H1 (cell line): ENCODE measurements at regions not wholly inside any gene's neighbourhood (a gene's known extent, or its start where the extent isn't known, plus 50 kb on each side); places are given as distances from the start of the nearest gene placed in this dataset.

Experiments used
- CTCF ChIA-PET: fragments of 300-600 bp; sonication (Branson Sonifier 250); formaldehyde crosslinking; loops from one replicate; lab custom pipeline; 2021; ENCODE audit not compliant: partially characterized antibody; lab: Charles Lee
- POLR2A ChIA-PET: fragments of 300-600 bp; sonication (Branson Sonifier 250); formaldehyde crosslinking; loops from one replicate; lab custom pipeline; 2021; ENCODE audit warnings: inconsistent platforms; ENCODE audit not compliant: partially characterized antibody; lab: Charles Lee
- DNase-seq, 2 experiments: peaks; one replicate each; pipeline versions ENCODE4 v3.0.0 to v3.0.0-alpha.2; 2010 to 2022; ENCODE audit warnings: low spot score in 2 of 2, low read depth in 1 of 2, mixed read lengths in 1 of 2
- FAIRE-seq: peaks from 2 replicates; lab custom pipeline; 2011; peaks lifted over from hg19 to GRCh38; lab: Jason Lieb, UNC
- H2AFZ ChIP-seq: 2 replicates; pipeline ENCODE4 v1.8.1; 2012; ENCODE audit warnings: low read length, inconsistent platforms
- H2AK5ac ChIP-seq: 2 replicates; pipeline ENCODE4 v1.6.1; 2013; ENCODE audit warnings: low read depth, low read length
- H2BK120ac ChIP-seq: replicated peaks from 2 replicates; pipeline ENCODE3; 2013; ENCODE audit warnings: low read depth, low read length, inconsistent platforms
- H2BK12ac ChIP-seq: 2 replicates; pipeline ENCODE4 v1.6.1; 2013; ENCODE audit warnings: low read depth, low read length
- H2BK15ac ChIP-seq: 2 replicates; pipeline ENCODE4 v1.6.1; 2013; ENCODE audit warnings: low read length
- H2BK20ac ChIP-seq: 2 replicates; pipeline ENCODE4 v1.6.1; 2013; ENCODE audit warnings: low read length
- H2BK5ac ChIP-seq: 2 replicates; pipeline ENCODE4 v1.6.1; 2013; ENCODE audit warnings: low read depth, low read length
- H3K14ac ChIP-seq: 2 replicates; pipeline ENCODE4 v1.6.1; 2013; ENCODE audit warnings: inconsistent platforms; ENCODE audit not compliant: insufficient read length
- H3K18ac ChIP-seq: 2 replicates; pipeline ENCODE4 v1.6.1; 2013; ENCODE audit warnings: low read length; ENCODE audit errors: extremely low read depth
- H3K23ac ChIP-seq: 2 replicates; pipeline ENCODE4 v1.6.1; 2013; ENCODE audit warnings: inconsistent platforms; ENCODE audit not compliant: insufficient read length
- H3K23me2 ChIP-seq: 2 replicates; pipeline ENCODE4 v1.6.1; 2013; ENCODE audit warnings: low read depth, low read length
- H3K27ac ChIP-seq: 2 replicates; pipeline ENCODE4 v1.6.1; 2011; ENCODE audit warnings: low read depth, low read length, inconsistent platforms
- H3K27me3 ChIP-seq, 4 experiments: replicated peaks in 1 of 4; 1 replicate in 1 of 4; 2 replicates in 3 of 4; pipeline versions ENCODE4 v1.6.1 to v1.8.1; 2011 to 2013; ENCODE audit warnings: low read length in 3 of 4, mild to moderate bottlenecking in 3 of 4, inconsistent platforms in 2 of 4, mixed read lengths in 2 of 4, moderate library complexity in 1 of 4; ENCODE audit not compliant: control insufficient read depth in 3 of 4, insufficient read depth in 3 of 4; ENCODE audit errors: extremely low read depth in 1 of 4
- H3K36me3 ChIP-seq, 4 experiments: 2 replicates each; pipeline versions ENCODE4 v1.6.1 to v1.8.1; 2011 to 2013; ENCODE audit warnings: mild to moderate bottlenecking in 4 of 4, low read length in 3 of 4, moderate library complexity in 2 of 4, control low read depth in 1 of 4, inconsistent platforms in 1 of 4; ENCODE audit not compliant: insufficient read depth in 4 of 4, control insufficient read depth in 2 of 4
- H3K4ac ChIP-seq: replicated peaks from 2 replicates; pipeline ENCODE3; 2013; ENCODE audit warnings: low read length, low read depth, mixed read lengths, inconsistent platforms; ENCODE audit not compliant: insufficient read length
- H3K4me1 ChIP-seq, 4 experiments: replicated peaks in 1 of 4; 1 replicate in 1 of 4; 2 replicates in 3 of 4; pipeline versions ENCODE4 v1.6.1 to v1.8.1; 2011 to 2013; ENCODE audit warnings: low read length in 3 of 4, inconsistent platforms in 2 of 4, mixed read lengths in 1 of 4; ENCODE audit not compliant: insufficient read depth in 4 of 4, control insufficient read depth in 3 of 4
- H3K4me2 ChIP-seq, 2 experiments: 2 replicates each; pipeline versions ENCODE4 v1.6.1 to v1.8.1; 2011 to 2013; ENCODE audit warnings: low read depth in 2 of 2, low read length in 2 of 2, control low read depth in 1 of 2, inconsistent platforms in 1 of 2, mild to moderate bottlenecking in 1 of 2; ENCODE audit not compliant: insufficient read depth in 1 of 2
- H3K4me3 ChIP-seq, 4 experiments: fragments of 200-600, 300-600 bp in 1 of 4; sonication (generic), shearing (Covaris generic), sonication (Bioruptor Twin) in 1 of 4; 2 replicates each; pipeline versions ENCODE4 v1.5.1 to v1.8.1; 2011 to 2016; ENCODE audit warnings: low read length in 4 of 4, low read depth in 3 of 4, control low read depth in 2 of 4, inconsistent platforms in 2 of 4, mild to moderate bottlenecking in 2 of 4, mixed read lengths in 1 of 4, moderate library complexity in 1 of 4; ENCODE audit not compliant: insufficient read depth in 2 of 4; ENCODE audit errors: extremely low read depth in 1 of 4
- H3K56ac ChIP-seq: replicated peaks from 2 replicates; pipeline ENCODE3; 2013; ENCODE audit warnings: low read depth, mild to moderate bottlenecking, mixed read lengths, low read length, inconsistent platforms; ENCODE audit not compliant: insufficient read length
- H3K79me1 ChIP-seq: 2 replicates; pipeline ENCODE4 v1.6.1; 2013; ENCODE audit warnings: low read depth, low read length, control low read depth
- H3K79me2 ChIP-seq, 2 experiments: 2 replicates each; pipeline versions ENCODE4 v1.6.1 to v1.8.1; 2012 to 2013; ENCODE audit warnings: low read length in 2 of 2, mild to moderate bottlenecking in 2 of 2, inconsistent platforms in 1 of 2; ENCODE audit not compliant: insufficient read depth in 2 of 2, control insufficient read depth in 1 of 2
- H3K9ac ChIP-seq, 4 experiments: replicated peaks in 1 of 4; 1 replicate in 1 of 4; 2 replicates in 3 of 4; pipeline versions ENCODE4 v1.6.1 to v1.8.1; 2011 to 2013; ENCODE audit warnings: low read depth in 3 of 4, low read length in 3 of 4, control low read depth in 2 of 4, mild to moderate bottlenecking in 2 of 4, moderate library complexity in 2 of 4, inconsistent platforms in 1 of 4; ENCODE audit errors: extremely low read depth in 1 of 4
- H3K9me3 ChIP-seq, 2 experiments: 2 replicates each; pipeline versions ENCODE4 v1.6.1 to v1.8.1; 2012 to 2013; ENCODE audit warnings: mild to moderate bottlenecking in 2 of 2, moderate library complexity in 2 of 2, control low read depth in 1 of 2, inconsistent platforms in 1 of 2, low read depth in 1 of 2, low read length in 1 of 2, mixed read lengths in 1 of 2; ENCODE audit not compliant: insufficient read depth in 2 of 2
- H4K20me1 ChIP-seq, 2 experiments: replicated peaks in 1 of 2; 2 replicates each; pipeline versions ENCODE3 to v1.8.1; 2011 to 2013; ENCODE audit warnings: inconsistent platforms in 2 of 2, low read length in 2 of 2, mild to moderate bottlenecking in 1 of 2; ENCODE audit not compliant: insufficient read depth in 2 of 2, control insufficient read depth in 1 of 2
- H4K5ac ChIP-seq: 2 replicates; pipeline ENCODE4 v1.6.1; 2013; ENCODE audit warnings: low read length, low read depth, mixed read lengths, inconsistent platforms; ENCODE audit not compliant: insufficient read length
- H4K8ac ChIP-seq: 2 replicates; pipeline ENCODE4 v1.8.0; 2013; ENCODE audit warnings: mild to moderate bottlenecking, moderate library complexity, low read length, inconsistent platforms; ENCODE audit not compliant: insufficient read depth; ENCODE audit errors: extremely low read depth
- H4K91ac ChIP-seq: replicated peaks from 2 replicates; pipeline ENCODE3; 2013; ENCODE audit warnings: low read length, mixed read lengths, inconsistent platforms; ENCODE audit not compliant: insufficient read length
- MAFK ChIP-seq: IDR thresholded peaks from 2 replicates; pipeline ENCODE4 v1.6.1; 2012; ENCODE audit warnings: low read depth, mild to moderate bottlenecking, improper control_type of control experiment, low read length
- MAX ChIP-seq: IDR thresholded peaks from 2 replicates; pipeline ENCODE4 v1.6.1; 2012; ENCODE audit warnings: inconsistent platforms
- WGBS, 2 experiments: shearing (Covaris generic) in 1 of 2; methylation state at CpG; one replicate each; pipeline versions ENCODE4 v1.1.6 to v1.1.7; 2013 to 2015; ENCODE audit warnings: low lambda C conversion rate in 2 of 2, mixed read lengths in 2 of 2, inconsistent platforms in 1 of 2, low coverage in 1 of 2, missing lambda C conversion rate in 1 of 2; ENCODE audit not compliant: insufficient replicate concordance in 2 of 2, insufficient coverage in 1 of 2, insufficient read length in 1 of 2; ENCODE audit errors: extremely low coverage in 1 of 2, missing lambda C conversion rate in 1 of 2; 5-methylcytosine and 5-hydroxymethylcytosine counted together

- Histone ChIP-seq H3K4ac (no peak overlapping the region), H4K5ac (no peak overlapping the region), H3K4me2 (no peak overlapping the region), H4K91ac (no peak overlapping the region), H2BK120ac (no peak overlapping the region), H3K27ac (no peak overlapping the region), H2BK5ac (no peak overlapping the region), H2AK5ac (no peak overlapping the region), H2AFZ (no peak overlapping the region), H2BK15ac (no peak overlapping the region), H3K79me2 (no peaks in the 10 kb centered on the region), H3K4me1 (peaks cover 0 to 6% (median 4%) of the 10 kb centered on the region in 4 experiments; a peak in 4 of 7 replicates), H3K14ac (no peak overlapping the region), H3K56ac (no peak overlapping the region), H4K20me1 (no peaks in the 10 kb centered on the region), H2BK12ac (no peak overlapping the region), H3K23ac (no peak overlapping the region), H3K18ac (no peak overlapping the region), H3K27me3 (no peaks in the 10 kb centered on the region), H3K4me3 (no peak overlapping the region), H3K9ac (no peak overlapping the region), H3K79me1 (no peaks in the 10 kb centered on the region), H4K8ac (no peak overlapping the region), H3K23me2 (no peaks in the 10 kb centered on the region), H2BK20ac (no peak overlapping the region), H3K36me3 (no peaks in the 10 kb centered on the region), H3K9me3 (no peaks in the 10 kb centered on the region)
- peak; percentile 21; the same call in 1 of the 2 replicates for TF ChIP-seq MAFK
- no peak for TF ChIP-seq MAX
- POLR2A ChIA-PET = no interaction called here
- FAIRE-seq = no peak
- DNase-seq = no peak
- 94% methylated on average over 2 of the region's 2 CpGs; no CpG with 5 or more reads in 1 of the 2 experiments for whole genome bisulfite sequencing, 2 experiments
- CTCF ChIA-PET = no interaction called here
These were observed 142.3 kb upstream of the CHRM3 start for GRCh38 chr1:239244084-239244483.
